AG09309 (cell line): ENCODE measurements at regions not wholly inside any gene's neighbourhood (a gene's known extent, or its start where the extent isn't known, plus 50 kb on each side); places are given as distances from the start of the nearest gene placed in this dataset.

ENCODE experiments used
- DNase-seq: peaks from one replicate; pipeline ENCODE4 v3.0.0-alpha.2; 2010; ENCODE audit warnings: low read depth
- H3K4me3 ChIP-seq: 2 replicates; pipeline ENCODE4 v1.5.1; 2011; ENCODE audit warnings: mild to moderate bottlenecking, low read depth, low read length, moderate library complexity; ENCODE audit not compliant: control insufficient read depth
- CTCF ChIP-seq: IDR thresholded peaks from 2 replicates; pipeline ENCODE4 v1.5.1; 2011; ENCODE audit warnings: mild to moderate bottlenecking, low read depth, low read length, inconsistent platforms; ENCODE audit not compliant: insufficient read depth, control insufficient read depth; ENCODE audit errors: missing control alignments

DNA sequence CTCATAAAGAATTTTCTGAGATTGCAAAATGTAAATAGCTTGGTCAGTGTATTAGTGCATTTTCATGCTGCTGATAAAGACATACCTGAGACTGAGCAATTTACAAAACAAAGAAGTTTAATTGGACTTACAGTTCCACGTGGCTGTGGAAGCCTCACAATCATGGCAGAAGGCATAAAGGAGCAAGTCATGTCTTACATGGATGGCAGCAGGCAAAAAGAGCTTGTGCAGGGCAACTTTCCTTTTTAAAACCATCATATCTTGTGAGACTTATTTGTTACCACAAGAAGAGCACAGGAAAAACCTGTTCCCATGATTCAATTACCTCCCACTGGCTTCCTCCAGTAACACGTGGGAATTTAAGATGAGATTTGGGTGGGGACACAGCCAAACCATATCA is 112.7 kb upstream of the HDDC2 start:
- no peak for DNase-seq
- no peak for TF ChIP-seq CTCF
- H3K4me3 ChIP-seq, result no peak overlapping the region

DNA sequence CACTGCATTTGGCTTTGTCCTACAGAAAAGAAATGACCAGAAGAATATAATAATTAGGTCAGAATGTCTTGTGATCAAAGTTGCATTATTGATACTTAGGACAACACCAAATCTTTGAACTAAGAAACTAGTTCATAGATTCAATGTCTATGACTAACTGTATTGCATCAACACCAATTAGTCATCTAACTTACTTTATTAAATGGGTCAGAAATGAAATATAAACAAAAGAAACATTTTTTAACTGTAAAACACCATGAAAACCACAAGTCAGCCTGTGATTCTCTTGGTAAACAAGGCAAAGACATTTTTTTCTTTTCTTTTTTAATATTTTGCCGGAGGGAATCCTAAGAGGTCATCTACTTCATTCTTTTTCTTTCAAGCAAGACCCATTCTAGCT is 114.1 kb upstream of the HDDC2 start:
- DNase-seq, result no peak
- H3K4me3 ChIP-seq, result no peak overlapping the region
- TF ChIP-seq CTCF, result no peak

DNA sequence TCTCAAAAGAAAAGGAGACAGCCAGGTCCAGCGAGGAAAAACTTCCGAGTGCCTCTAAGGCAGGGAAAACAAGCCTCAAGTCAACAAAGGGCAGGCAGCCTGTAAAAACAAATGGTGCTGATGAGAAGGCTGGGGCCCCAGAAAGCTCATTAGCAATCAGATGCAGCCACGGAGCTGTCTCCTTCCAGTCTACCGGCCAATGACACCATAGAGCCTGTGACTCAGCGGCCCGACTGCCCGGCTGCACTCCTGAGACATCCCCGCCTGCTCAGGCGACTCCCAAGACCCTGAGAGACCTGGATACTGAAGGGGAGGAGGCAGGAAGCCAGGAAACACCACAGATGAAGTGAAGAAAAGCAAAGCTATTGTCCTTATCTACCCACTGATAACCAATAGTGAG is 120.1 kb upstream of the HDDC2 start:
- no peak for TF ChIP-seq CTCF
- no peak overlapping the region for H3K4me3 ChIP-seq
- DNase-seq, result no peak

GRCh38 chr6:125423047-125423446 is 121.3 kb upstream of the HDDC2 start:
- H3K4me3 ChIP-seq, result no peak overlapping the region
- no peak for TF ChIP-seq CTCF

DNA sequence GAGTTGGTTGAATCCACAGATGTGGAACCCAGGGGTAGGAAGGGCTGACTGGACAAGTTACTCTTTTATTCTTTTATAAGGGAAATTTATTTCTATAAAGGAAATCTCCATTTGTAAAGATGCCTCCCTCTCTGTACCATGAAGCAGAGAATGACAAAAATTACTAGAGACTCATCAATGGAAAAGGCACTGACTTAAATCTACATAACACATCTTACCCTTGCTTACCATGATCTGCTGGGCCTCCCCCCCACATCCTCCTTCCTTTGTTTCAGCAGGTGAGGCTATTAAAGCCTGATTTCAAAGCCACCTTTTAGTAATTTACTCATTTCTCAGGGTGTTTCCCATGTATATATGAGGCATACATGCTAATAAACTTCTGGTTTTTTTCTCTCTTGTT is 130.2 kb upstream of the HDDC2 start:
- no peak for TF ChIP-seq CTCF

More at GRCh38 chr6:125423047-125423446, 121.3 kb upstream of the HDDC2 start:
- DNase-seq, result no peak

DNA sequence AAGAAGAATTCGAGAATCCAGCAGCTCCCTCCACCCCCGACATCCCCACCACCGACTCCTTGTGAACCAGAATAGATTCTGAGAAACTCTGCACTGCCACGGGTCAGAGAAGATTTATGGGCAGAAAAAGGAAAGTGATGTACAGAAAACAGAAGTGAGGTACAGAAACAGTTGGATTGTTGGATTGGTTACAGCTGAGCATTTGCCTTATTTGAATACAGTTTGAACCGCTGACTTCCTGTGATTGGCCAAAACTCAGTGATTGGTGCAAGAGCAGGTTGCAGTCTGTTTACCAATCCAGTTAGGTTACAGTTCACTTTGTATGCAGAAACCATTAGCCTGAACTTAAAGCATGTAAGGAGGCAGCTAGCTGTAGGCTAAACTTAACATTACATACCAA is 131.2 kb upstream of the HDDC2 start:
- no peak for TF ChIP-seq CTCF
- DNase-seq, result no peak
- H3K4me3 ChIP-seq, result no peak overlapping the region

More for the DNA sequence above, 130.2 kb upstream of the HDDC2 start:
- H3K4me3 ChIP-seq, result no peak overlapping the region
- DNase-seq, result no peak

- H3K4me3 ChIP-seq, result no peak overlapping the region
- no peak for TF ChIP-seq CTCF
- DNase-seq, result no peak
Observed at GRCh38 chr6:125434760-125435159, 133.0 kb upstream of the HDDC2 start.
